Epithelial cell of proximal tubule (primary cell): ENCODE measurements at regions not wholly inside any gene's neighbourhood (a gene's known extent, or its start where the extent isn't known, plus 50 kb on each side); places are given as distances from the start of the nearest gene placed in this dataset.

Source experiments
- DNase-seq: peaks from one replicate; pipeline ENCODE4 v3.0.0-alpha.2; 2011; ENCODE audit warnings: low read depth
- H3K4me3 ChIP-seq: 2 replicates; pipeline ENCODE4 v1.5.1; 2011; ENCODE audit warnings: low read depth, mild to moderate bottlenecking, low read length
- TF ChIP-seq, protein P1 (sequence below): conservative IDR thresholded peaks from 2 replicates; pipeline ENCODE4 v1.5.1; 2012; ENCODE audit warnings: low read depth, mild to moderate bottlenecking, low read length

- no peak for DNase-seq
- H3K4me3 ChIP-seq, result no peak overlapping the region
- TF ChIP-seq, protein P1, sequence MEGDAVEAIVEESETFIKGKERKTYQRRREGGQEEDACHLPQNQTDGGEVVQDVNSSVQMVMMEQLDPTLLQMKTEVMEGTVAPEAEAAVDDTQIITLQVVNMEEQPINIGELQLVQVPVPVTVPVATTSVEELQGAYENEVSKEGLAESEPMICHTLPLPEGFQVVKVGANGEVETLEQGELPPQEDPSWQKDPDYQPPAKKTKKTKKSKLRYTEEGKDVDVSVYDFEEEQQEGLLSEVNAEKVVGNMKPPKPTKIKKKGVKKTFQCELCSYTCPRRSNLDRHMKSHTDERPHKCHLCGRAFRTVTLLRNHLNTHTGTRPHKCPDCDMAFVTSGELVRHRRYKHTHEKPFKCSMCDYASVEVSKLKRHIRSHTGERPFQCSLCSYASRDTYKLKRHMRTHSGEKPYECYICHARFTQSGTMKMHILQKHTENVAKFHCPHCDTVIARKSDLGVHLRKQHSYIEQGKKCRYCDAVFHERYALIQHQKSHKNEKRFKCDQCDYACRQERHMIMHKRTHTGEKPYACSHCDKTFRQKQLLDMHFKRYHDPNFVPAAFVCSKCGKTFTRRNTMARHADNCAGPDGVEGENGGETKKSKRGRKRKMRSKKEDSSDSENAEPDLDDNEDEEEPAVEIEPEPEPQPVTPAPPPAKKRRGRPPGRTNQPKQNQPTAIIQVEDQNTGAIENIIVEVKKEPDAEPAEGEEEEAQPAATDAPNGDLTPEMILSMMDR, result no peak
These were observed 70.9 kb upstream of the GPC1 start for GRCh38 chr2:240364582-240364960.

- no peak for DNase-seq
- no peak overlapping the region for H3K4me3 ChIP-seq
These were observed 70.3 kb upstream of the GPC1 start for GRCh38 chr2:240364961-240365775.

GRCh38 chr2:240365971-240366471 lies 69.4 kb upstream of the GPC1 start:
- no peak for DNase-seq
- no peak overlapping the region for H3K4me3 ChIP-seq
- TF ChIP-seq, protein P1, result no peak

More at GRCh38 chr2:240364961-240365775, 70.3 kb upstream of the GPC1 start:
- TF ChIP-seq, protein P1, result no peak

- no peak for DNase-seq
- H3K4me3 ChIP-seq, result no peak overlapping the region
- TF ChIP-seq, protein P1, result no peak
These were observed 68.6 kb upstream of the GPC1 start for GRCh38 chr2:240366901-240367300.

- TF ChIP-seq, protein P1, result no peak
- no peak for DNase-seq
- no peak overlapping the region for H3K4me3 ChIP-seq
These were observed 67.7 kb upstream of the GPC1 start for GRCh38 chr2:240367721-240368120.

- TF ChIP-seq, protein P1, result no peak
- DNase-seq, result no peak
- H3K4me3 ChIP-seq, result no peak overlapping the region
These were observed 66.6 kb upstream of the GPC1 start for GRCh38 chr2:240368781-240369331.
